H1 (cell line): ENCODE measurements at regions not wholly inside any gene's neighbourhood (a gene's known extent, or its start where the extent isn't known, plus 50 kb on each side); places are given as distances from the start of the nearest gene placed in this dataset.

ENCODE experiments used
- CTCF ChIP-seq, 3 experiments: IDR thresholded peaks; 1 replicate in 2 of 3; 2 replicates in 1 of 3; pipeline versions ENCODE4 v1.5.1 to v1.6.1; 2011; ENCODE audit warnings: low read length in 3 of 3, mild to moderate bottlenecking in 3 of 3, inconsistent platforms in 2 of 3, low read depth in 1 of 3, moderate library complexity in 1 of 3; ENCODE audit not compliant: insufficient read depth in 1 of 3; ENCODE audit errors: control extremely low read depth in 1 of 3
- EGR1 ChIP-seq: IDR thresholded peaks from 2 replicates; pipeline ENCODE4 v1.6.1; 2011; ENCODE audit warnings: low read depth, low read length, borderline replicate concordance
- EZH2 ChIP-seq: fragments of 200-600 bp; sonication (generic); IDR thresholded peaks from 2 replicates; pipeline ENCODE4 v1.7.1; 2012; ENCODE audit warnings: low read depth, mild to moderate bottlenecking, moderate library complexity, low read length, inconsistent platforms; ENCODE audit not compliant: severe bottlenecking
- POLR2A ChIP-seq, 2 experiments: IDR thresholded peaks; 1 replicate in 1 of 2; 2 replicates in 1 of 2; pipeline ENCODE4 v1.6.1; 2011; ENCODE audit warnings: low read depth in 2 of 2, low read length in 2 of 2, mild to moderate bottlenecking in 2 of 2; ENCODE audit errors: control extremely low read depth in 1 of 2
- POLR2AphosphoS5 ChIP-seq: IDR thresholded peaks from 2 replicates; pipeline ENCODE4 v1.6.1; 2011; ENCODE audit warnings: low read depth, low read length
- RFX5 ChIP-seq: IDR thresholded peaks from 2 replicates; pipeline ENCODE4 v1.6.1; 2011; ENCODE audit warnings: low read depth, low read length, improper control_type of control experiment, borderline replicate concordance
- RXRA ChIP-seq: IDR thresholded peaks from 2 replicates; pipeline ENCODE4 v1.6.1; 2011; ENCODE audit warnings: low read depth, mild to moderate bottlenecking, low read length, moderate library complexity; ENCODE audit not compliant: insufficient read depth
- SIN3A ChIP-seq, 2 experiments: IDR thresholded peaks in 1 of 2; conservative IDR thresholded peaks in 1 of 2; 2 replicates each; pipeline ENCODE4 v1.6.1; 2011 to 2012; ENCODE audit warnings: low read length in 2 of 2, improper control_type of control experiment in 1 of 2, low read depth in 1 of 2, mild to moderate bottlenecking in 1 of 2
- TAF7 ChIP-seq: optimal IDR thresholded peaks from 2 replicates; pipeline ENCODE3; 2011; ENCODE audit warnings: low read depth, mild to moderate bottlenecking, inconsistent platforms, low read length, moderate library complexity, borderline replicate concordance
- TCF12 ChIP-seq: IDR thresholded peaks from 2 replicates; pipeline ENCODE4 v1.6.1; 2011; ENCODE audit warnings: low read depth, mild to moderate bottlenecking, low read length
- TF ChIP-seq, protein P1 (sequence below): IDR thresholded peaks from 2 replicates; pipeline ENCODE4 v1.6.1; 2011; ENCODE audit warnings: low read depth, mild to moderate bottlenecking, low read length; ENCODE audit not compliant: insufficient read depth

DNA sequence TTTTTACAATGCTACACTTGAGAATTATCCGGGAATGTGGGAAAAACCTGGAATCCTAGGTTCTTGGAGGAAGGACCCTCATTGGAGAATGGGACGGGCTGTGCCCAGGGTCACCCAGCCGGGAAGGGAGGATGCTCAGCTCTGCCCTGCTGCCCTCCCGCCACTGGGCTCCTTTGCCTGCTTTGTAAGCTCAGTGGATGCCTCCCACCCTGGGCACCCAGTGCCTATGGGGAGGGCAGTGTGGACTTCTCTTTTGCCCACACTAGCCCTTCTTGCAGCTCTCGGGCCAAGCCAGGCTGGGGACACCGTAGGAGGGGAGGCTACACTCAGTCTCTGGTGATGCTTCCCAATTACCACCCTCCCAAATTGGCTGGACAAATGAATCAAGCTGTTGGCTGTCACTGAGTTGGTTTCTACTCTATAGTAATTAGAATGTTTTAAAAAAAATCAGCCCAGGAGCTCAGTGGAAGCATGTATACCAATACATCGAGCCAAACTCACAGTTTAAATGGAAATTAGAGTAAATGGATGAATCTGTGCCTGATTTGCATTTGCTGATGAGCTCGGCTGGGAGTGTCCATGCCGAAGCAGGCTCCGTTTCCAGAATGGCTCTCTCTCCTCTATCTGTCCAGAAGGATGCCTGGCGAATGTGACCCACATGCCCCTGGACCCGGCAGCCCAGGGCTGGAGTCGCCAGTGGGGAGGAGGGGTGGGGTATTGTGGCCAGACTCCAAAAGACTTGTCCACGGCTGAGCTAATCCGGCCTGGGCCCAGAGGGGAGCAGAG lies 317.0 kb downstream of the CTTN start:
- TF ChIP-seq CTCF (IDR thresholded peaks at IDR 0.05; ENCODE audit: control extremely low read depth in 1 of 3, insufficient read depth in 1 of 3, low read depth in 1 of 3, low read length in 3 of 3) (no peak), RXRA (no peak), EGR1 (no peak), EZH2 (no peak), SIN3A (conservative IDR thresholded peaks at IDR 0.05 in 1 of 2, IDR thresholded peaks at IDR 0.05 in 1 of 2; ENCODE audit: low read depth in 1 of 2, low read length in 2 of 2) (no peak), POLR2AphosphoS5 (no peak), POLR2A (IDR thresholded peaks at IDR 0.05; ENCODE audit: control extremely low read depth in 1 of 2, low read depth in 2 of 2, low read length in 2 of 2) (no peak), RFX5 (no peak), TAF7 (no peak), TCF12 (no peak)
- TF ChIP-seq, protein P1, sequence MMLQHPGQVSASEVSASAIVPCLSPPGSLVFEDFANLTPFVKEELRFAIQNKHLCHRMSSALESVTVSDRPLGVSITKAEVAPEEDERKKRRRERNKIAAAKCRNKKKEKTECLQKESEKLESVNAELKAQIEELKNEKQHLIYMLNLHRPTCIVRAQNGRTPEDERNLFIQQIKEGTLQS: no peak
